Chondrocyte (in vitro differentiated cells): ENCODE measurements at regions not wholly inside any gene's neighbourhood (a gene's known extent, or its start where the extent isn't known, plus 50 kb on each side); places are given as distances from the start of the nearest gene placed in this dataset.

Experiments
- DNase-seq: peaks from one replicate; pipeline ENCODE4 v3.0.0; 2021; ENCODE audit warnings: mixed read lengths, low spot score
- H3K27ac Mint-ChIP-seq: one replicate; pipeline ENCODE4 v1.8.0; 2021; ENCODE audit warnings: mild to moderate bottlenecking, moderate library complexity, mixed read lengths; ENCODE audit not compliant: unreplicated experiment
- H3K27me3 Mint-ChIP-seq: 2 replicates; pipeline ENCODE4 v1.8.0; 2021; ENCODE audit warnings: low read depth, mixed read lengths
- H3K36me3 Mint-ChIP-seq: 2 replicates; pipeline ENCODE4 v1.8.0; 2021; ENCODE audit warnings: low read depth, mixed read lengths
- H3K4me1 Mint-ChIP-seq: 2 replicates; pipeline ENCODE4 v1.8.0; 2021; ENCODE audit warnings: low read depth, mild to moderate bottlenecking, mixed read lengths
- H3K4me3 Mint-ChIP-seq: one replicate; pipeline ENCODE4 v1.8.0; 2021; ENCODE audit warnings: mild to moderate bottlenecking, moderate library complexity, mixed read lengths; ENCODE audit not compliant: unreplicated experiment
- H3K9me3 Mint-ChIP-seq: 2 replicates; pipeline ENCODE4 v1.8.0; 2021; ENCODE audit warnings: low read depth, mixed read lengths
- CTCF ChIP-seq: fragments of 200-600 bp; sonication (generic); IDR thresholded peaks from 2 replicates; pipeline ENCODE4 v1.5.0; 2021; ENCODE audit warnings: antibody characterized with exemption, mild to moderate bottlenecking, moderate library complexity

DNA sequence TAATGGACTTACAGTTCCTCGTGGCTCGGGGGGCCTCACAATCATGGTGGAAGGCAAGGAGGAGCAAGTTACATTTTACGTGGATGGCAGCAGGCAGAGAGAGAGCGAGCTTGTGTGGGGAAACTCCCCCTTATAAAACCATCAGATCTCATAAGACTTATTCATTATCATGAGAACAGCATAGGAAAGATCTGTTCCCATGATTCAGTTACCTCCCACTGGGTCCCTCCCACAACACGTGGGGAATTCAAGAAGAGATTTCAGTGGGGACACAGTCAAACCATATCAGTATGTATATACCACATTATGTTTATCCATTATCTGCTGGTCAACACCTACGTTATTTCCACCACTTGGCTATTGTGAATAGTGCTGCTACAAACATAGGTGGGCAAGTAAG is 352.3 kb upstream of the B3GALT2 start:
- no peak for TF ChIP-seq CTCF
- DNase-seq: no peak
- no peaks in the 10 kb centered on the region for H3K36me3 Mint-ChIP-seq
- no peak overlapping the region for H3K27ac Mint-ChIP-seq
- no peaks in the 10 kb centered on the region for H3K9me3 Mint-ChIP-seq
- no peak overlapping the region for H3K4me3 Mint-ChIP-seq
- H3K27me3 Mint-ChIP-seq: no peaks in the 10 kb centered on the region
- peaks cover 13% of the 10 kb centered on the region for H3K4me1 Mint-ChIP-seq

DNA sequence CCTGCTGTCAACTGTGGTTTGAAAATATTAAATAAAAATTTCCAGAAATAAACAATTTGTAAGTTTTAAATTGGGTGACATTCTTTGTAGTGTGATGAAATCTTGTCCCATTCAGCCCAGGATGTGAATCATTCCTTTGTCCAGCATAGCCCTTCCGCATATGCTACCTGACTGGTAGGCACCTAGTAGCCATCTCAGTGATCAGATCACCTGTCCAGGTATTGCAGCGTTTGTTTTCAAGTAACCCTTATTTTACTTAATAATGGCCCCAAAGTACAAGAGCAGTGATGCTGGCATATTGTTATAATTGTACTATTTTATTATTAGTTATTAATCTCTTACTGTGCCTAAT is 351.6 kb upstream of the B3GALT2 start:
- Mint-ChIP-seq H3K27me3 (no peaks in the 10 kb centered on the region), H3K9me3 (no peaks in the 10 kb centered on the region), H3K4me1 (peaks cover 13% of the 10 kb centered on the region), H3K27ac (no peak overlapping the region), H3K4me3 (no peak overlapping the region), H3K36me3 (no peaks in the 10 kb centered on the region)
- TF ChIP-seq CTCF: no peak
- DNase-seq: no peak

- H3K4me3 Mint-ChIP-seq: no peak overlapping the region
- H3K36me3 Mint-ChIP-seq: no peaks in the 10 kb centered on the region
- H3K27ac Mint-ChIP-seq: no peak overlapping the region
- no peaks in the 10 kb centered on the region for H3K27me3 Mint-ChIP-seq
- no peak for TF ChIP-seq CTCF
- peaks cover 9% of the 10 kb centered on the region for H3K4me1 Mint-ChIP-seq
- H3K9me3 Mint-ChIP-seq: no peaks in the 10 kb centered on the region
- no peak for DNase-seq
Measured at GRCh38 chr1:193537266-193538002, 351.0 kb upstream of the B3GALT2 start.

DNA sequence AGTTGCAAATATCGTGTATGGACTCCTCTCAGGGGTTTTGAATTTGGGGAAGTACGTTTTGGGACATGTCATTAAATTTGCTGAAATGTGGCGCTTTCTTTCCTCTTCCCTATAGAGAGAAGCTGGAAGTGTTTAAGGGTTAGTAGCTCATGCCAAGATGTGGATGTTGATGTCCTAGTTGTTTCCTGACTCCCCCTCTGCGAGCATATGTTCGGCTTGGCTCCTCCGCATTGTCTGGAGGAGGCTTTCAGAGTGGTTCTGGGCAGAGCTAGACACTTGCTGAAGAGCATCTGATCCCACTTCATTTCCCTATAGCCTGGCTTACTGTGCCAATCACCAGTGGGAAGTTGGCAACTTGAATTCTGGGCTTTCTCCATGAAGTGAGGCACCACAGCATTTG is 347.4 kb upstream of the B3GALT2 start:
- Mint-ChIP-seq H3K27ac (no peak overlapping the region), H3K27me3 (no peaks in the 10 kb centered on the region), H3K9me3 (no peaks in the 10 kb centered on the region), H3K4me1 (peaks cover 9% of the 10 kb centered on the region), H3K36me3 (no peaks in the 10 kb centered on the region), H3K4me3 (no peak overlapping the region)
- DNase-seq: no peak
- TF ChIP-seq CTCF: no peak

DNA sequence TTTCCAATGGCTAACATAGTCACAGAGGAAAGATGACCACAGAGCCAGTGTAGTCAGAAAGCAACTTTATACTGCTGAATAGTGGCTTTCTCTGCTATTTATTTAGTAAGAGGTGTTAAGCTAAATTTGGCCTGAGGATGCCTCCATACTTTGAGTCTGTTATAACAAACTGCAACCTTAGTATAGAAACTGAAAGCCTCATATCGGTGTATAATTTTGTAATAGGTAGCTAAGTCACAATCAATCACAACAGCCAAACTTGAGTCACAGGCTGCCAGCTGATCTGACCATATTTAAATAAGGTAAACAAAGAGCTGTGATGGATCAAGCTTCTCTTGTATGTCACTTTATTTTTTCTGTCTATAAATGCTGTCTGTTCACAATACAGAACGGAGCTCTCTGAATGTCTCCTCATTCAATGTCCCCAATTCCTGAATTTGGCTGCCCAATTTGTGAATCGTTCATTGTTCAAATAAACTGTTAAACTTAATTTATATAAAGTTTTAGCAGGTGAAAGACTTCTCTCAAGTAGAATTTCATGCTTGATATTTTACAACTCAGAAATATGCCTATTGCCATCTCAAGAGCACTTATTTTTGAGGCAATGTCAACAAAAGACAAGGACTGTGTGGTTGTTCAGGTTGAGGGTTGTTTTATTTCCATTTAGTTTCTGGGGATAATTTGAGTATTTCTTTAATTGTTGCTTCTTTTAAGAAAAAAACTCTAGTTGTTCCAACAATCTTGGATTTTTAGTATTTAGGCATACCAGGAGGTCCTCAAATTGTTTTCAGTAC is 339.7 kb upstream of the B3GALT2 start:
- no peak for DNase-seq
- Mint-ChIP-seq H3K9me3 (no peaks in the 10 kb centered on the region), H3K36me3 (no peaks in the 10 kb centered on the region), H3K27ac (no peak overlapping the region), H3K4me1 (no peaks in the 10 kb centered on the region), H3K4me3 (no peak overlapping the region), H3K27me3 (no peaks in the 10 kb centered on the region)
- TF ChIP-seq CTCF: no peak
